Fibroblast of lung (primary cell): ENCODE measurements at regions not wholly inside any gene's neighbourhood (a gene's known extent, or its start where the extent isn't known, plus 50 kb on each side); places are given as distances from the start of the nearest gene placed in this dataset.

ENCODE experiments used
- CTCF ChIP-seq, 2 donors: IDR thresholded peaks in 1 of 2; conservative IDR thresholded peaks in 1 of 2; 1 replicate in 1 of 2; 2 replicates in 1 of 2; pipeline ENCODE4 v1.5.1; 2011 to 2012; ENCODE audit warnings: low read length in 2 of 2, control low read depth in 1 of 2, inconsistent platforms in 1 of 2, low read depth in 1 of 2, mild to moderate bottlenecking in 1 of 2
- EZH2 ChIP-seq: IDR thresholded peaks from 2 replicates; pipeline ENCODE4 v1.5.1; 2012; ENCODE audit warnings: low read length, control low read depth, mild to moderate bottlenecking; ENCODE audit errors: missing control alignments

GRCh38 chr9:89866701-89867100 lies 261.9 kb downstream of the GADD45G start:
- TF ChIP-seq CTCF (conservative IDR thresholded peaks at IDR 0.05 in 1 of 2, IDR thresholded peaks at IDR 0.05 in 1 of 2; ENCODE audit: low read depth in 1 of 2, low read length in 2 of 2), result no peak
- TF ChIP-seq EZH2, result no peak
